Kidney epithelial cell (primary cell): ENCODE measurements at regions not wholly inside any gene's neighbourhood (a gene's known extent, or its start where the extent isn't known, plus 50 kb on each side); places are given as distances from the start of the nearest gene placed in this dataset.

Experiments used
- DNase-seq: peaks from one replicate; pipeline ENCODE4 v3.0.0-alpha.2; 2010; ENCODE audit warnings: low read depth
- H3K27me3 ChIP-seq: 2 replicates; pipeline ENCODE4 v1.6.0; 2011; ENCODE audit warnings: low read length; ENCODE audit not compliant: control insufficient read depth, insufficient read depth
- H3K36me3 ChIP-seq: 2 replicates; pipeline ENCODE4 v1.5.1; 2011; ENCODE audit warnings: low read length; ENCODE audit not compliant: control insufficient read depth, insufficient read depth
- H3K4me3 ChIP-seq: 2 replicates; pipeline ENCODE4 v1.5.1; 2011; ENCODE audit warnings: low read depth, mild to moderate bottlenecking, control low read depth, low read length
- TF ChIP-seq, protein P1 (sequence below): IDR thresholded peaks from 2 replicates; pipeline ENCODE4 v1.5.1; 2011; ENCODE audit warnings: mild to moderate bottlenecking, moderate library complexity, low read length, control low read depth, inconsistent platforms; ENCODE audit not compliant: insufficient read depth, poor library complexity, severe bottlenecking

DNA sequence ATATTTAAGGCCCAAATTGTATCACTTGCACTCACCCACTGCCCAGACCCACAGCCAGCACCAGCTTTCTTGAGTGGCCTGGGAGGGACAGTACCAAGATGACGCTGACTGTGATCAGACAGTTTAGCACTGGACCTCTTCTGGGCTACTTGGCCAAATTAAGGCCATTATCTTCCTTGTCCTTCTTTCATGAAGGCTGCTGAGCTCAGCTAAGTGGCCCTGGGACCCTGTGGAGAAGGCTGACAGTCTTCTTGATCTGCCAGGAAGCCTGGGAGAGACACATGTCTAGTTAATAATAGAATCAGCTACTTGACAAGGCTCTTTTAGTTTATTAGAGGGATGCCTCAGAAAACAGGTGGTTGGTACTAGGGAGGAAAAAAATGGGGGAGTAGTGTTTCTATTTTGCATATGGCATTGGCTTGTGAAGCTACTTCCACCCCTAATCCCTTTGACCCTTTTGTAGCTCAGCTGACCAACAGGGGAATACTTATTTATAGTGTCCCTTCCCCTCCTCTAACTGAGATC is 127.9 kb upstream of the NTM start:
- Histone ChIP-seq H3K27me3 (no peaks in the 10 kb centered on the region), H3K4me3 (no peak overlapping the region), H3K36me3 (no peaks in the 10 kb centered on the region)
- TF ChIP-seq, protein P1, sequence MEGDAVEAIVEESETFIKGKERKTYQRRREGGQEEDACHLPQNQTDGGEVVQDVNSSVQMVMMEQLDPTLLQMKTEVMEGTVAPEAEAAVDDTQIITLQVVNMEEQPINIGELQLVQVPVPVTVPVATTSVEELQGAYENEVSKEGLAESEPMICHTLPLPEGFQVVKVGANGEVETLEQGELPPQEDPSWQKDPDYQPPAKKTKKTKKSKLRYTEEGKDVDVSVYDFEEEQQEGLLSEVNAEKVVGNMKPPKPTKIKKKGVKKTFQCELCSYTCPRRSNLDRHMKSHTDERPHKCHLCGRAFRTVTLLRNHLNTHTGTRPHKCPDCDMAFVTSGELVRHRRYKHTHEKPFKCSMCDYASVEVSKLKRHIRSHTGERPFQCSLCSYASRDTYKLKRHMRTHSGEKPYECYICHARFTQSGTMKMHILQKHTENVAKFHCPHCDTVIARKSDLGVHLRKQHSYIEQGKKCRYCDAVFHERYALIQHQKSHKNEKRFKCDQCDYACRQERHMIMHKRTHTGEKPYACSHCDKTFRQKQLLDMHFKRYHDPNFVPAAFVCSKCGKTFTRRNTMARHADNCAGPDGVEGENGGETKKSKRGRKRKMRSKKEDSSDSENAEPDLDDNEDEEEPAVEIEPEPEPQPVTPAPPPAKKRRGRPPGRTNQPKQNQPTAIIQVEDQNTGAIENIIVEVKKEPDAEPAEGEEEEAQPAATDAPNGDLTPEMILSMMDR: no peak
- DNase-seq: no peak

DNA sequence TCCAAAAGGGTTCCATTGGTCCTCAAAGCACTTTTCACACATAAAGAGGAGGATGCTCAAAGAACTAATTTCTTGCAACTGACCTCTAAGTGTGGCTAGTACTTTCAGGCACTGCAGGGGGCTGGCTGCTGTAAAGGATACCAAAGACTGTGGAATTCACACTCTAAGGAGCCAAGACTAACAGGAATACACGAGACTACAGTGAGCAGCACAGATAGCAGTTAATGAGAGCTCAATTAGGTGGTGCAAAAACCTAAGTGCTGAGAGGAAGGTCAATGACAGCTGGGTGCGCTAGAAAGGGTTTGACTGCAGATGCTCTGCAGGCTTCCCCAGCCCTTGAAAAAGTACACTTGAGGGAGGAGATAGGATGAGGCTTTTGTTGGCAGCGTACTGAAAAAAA is 124.3 kb upstream of the NTM start:
- Histone ChIP-seq H3K27me3 (no peaks in the 10 kb centered on the region), H3K4me3 (no peak overlapping the region), H3K36me3 (no peaks in the 10 kb centered on the region)
- no peak for DNase-seq
- TF ChIP-seq, protein P1: no peak

DNA sequence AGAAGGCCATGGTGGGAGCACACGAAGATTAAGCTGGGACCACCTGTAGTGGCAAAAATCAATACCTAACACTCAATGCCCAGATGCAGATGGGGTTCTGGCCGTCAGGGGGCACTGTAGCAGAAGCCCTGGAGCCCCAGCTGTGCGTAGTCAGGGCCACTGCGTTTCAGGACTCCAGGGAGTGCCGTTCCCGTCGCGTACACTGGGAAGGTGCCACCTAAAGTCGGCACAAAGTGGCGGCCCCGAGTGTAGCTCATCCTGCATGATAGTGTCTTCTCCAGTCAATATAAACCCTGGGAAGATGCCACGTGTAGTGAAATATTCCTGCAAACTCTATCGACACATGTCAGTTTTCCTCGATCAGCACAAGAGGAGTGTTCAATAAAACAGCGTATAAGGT is 123.8 kb upstream of the NTM start:
- Histone ChIP-seq H3K36me3 (no peaks in the 10 kb centered on the region), H3K4me3 (no peak overlapping the region), H3K27me3 (no peaks in the 10 kb centered on the region)
- DNase-seq: no peak
- TF ChIP-seq, protein P1: peak; percentile 59

DNA sequence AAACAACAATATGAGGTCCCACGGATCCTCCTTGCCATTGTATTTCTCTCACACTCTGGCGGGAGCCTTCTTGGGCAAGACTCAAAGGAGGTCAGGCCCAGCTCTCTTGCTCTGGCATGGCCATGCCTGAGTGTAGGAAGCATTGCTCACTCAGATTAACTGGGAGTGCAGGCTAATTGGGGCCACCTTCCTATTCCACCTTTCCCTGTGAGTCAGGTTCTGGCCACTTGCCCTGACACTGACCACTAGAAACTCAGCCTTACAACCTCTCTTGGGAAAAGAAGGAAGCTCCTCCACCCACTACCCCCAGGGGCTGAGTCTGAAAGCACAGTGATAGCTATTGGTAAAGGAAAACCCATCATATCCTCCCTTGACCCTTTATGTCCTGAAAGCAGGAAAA is 121.8 kb upstream of the NTM start:
- Histone ChIP-seq H3K36me3 (no peaks in the 10 kb centered on the region), H3K4me3 (no peak overlapping the region), H3K27me3 (no peaks in the 10 kb centered on the region)
- DNase-seq: no peak
- TF ChIP-seq, protein P1: no peak

DNA sequence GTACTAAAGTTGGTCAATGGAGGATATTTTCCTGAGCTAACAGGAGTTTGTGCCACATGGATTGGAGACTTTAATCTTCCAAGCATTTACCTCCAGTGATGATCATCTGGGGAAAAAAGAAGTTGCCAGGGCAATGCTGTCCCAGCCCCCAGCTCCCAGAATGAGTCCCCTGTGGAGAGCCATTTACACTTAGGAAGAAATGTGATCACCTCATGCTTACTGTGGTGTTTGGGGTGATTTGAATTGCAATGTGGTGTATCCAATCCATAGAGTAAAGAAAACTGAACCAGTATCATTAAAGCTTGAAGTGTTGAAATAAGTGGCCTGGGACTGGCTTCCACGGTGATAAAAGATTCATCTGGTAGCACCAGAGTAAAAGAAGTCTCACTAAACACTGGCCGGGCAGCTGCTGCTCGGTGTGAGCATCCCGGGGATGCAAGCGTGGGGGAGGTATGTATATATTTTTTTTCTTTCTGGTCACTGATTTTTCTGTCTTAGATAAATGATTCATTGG is 117.2 kb upstream of the NTM start:
- TF ChIP-seq, protein P1: no peak
- no peak for DNase-seq

DNA sequence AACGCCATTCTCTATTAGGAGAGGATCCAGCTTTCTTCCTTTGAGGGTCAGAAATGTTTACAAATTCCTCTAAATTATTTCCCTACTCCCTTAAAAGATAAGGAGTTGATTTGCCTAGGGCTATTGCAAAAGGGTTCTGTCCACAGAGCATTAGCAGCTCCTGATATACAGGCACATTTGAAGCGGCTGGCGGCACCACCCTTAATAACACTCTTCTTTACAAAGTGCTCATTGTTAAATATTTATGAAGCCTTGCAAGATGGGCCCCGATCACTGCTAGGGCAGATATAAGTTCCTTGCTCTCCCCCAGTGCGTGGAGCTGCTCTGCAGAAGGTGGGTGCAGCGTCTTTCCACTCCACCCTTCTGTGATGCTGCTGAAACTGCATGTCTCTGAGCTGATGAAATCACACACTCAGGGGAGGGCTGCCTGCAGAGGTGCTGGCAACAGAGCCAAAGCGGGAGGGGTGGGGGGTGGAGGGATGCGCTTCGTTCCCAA is 116.7 kb upstream of the NTM start:
- no peak overlapping the region for H3K4me3 ChIP-seq
- H3K27me3 ChIP-seq: no peaks in the 10 kb centered on the region
- DNase-seq: no peak
- no peaks in the 10 kb centered on the region for H3K36me3 ChIP-seq
- TF ChIP-seq, protein P1: no peak

More for the DNA sequence above, 117.2 kb upstream of the NTM start:
- H3K36me3 ChIP-seq: no peaks in the 10 kb centered on the region
- H3K27me3 ChIP-seq: no peaks in the 10 kb centered on the region
- no peak overlapping the region for H3K4me3 ChIP-seq
